ENCODE measurements at regions not wholly inside any gene's neighbourhood (a gene's known extent, or its start where the extent isn't known, plus 50 kb on each side); places are given as distances from the start of the nearest gene placed in this dataset.

GRCh38 chr12:84247931-84248330 lies 664.7 kb downstream of the SLC6A15 start:
- ChIA-PET CTCF (no interaction called here), POLR2A (no interaction called here)
- Histone ChIP-seq H3K4me1 (ENCODE audit: insufficient read depth, low read length) (no peaks in the 10 kb centered on the region), H3K9me3 (ENCODE audit: control insufficient read depth in 1 of 2, insufficient read depth in 1 of 2, low read length in 2 of 2) (peaks cover 0 to 4% of the 10 kb centered on the region in 2 experiments), H3K4me3 (ENCODE audit: low read length) (no peak overlapping the region), H3K27me3 (ENCODE audit: control insufficient read depth in 1 of 2, insufficient read depth in 2 of 2, low read length in 2 of 2) (no peaks in the 10 kb centered on the region), H3K36me3 (ENCODE audit: insufficient read depth, low read length) (no peaks in the 10 kb centered on the region), H3K27ac (ENCODE audit: low read depth in 1 of 2, low read length in 2 of 2) (no peak overlapping the region)
- ATAC-seq (ENCODE audit: poor library complexity) (no peak), DNase-seq (no peak)
- intact Hi-C loops (cut with DNase I, micrococcal nuclease): no loop called here
- H3K4me1 Mint-ChIP-seq (ENCODE audit: low read depth): no peaks in the 10 kb centered on the region
- no peak overlapping the region for H3K4me3 Mint-ChIP-seq
- H3K27me3 Mint-ChIP-seq: no peaks in the 10 kb centered on the region
- no peaks in the 10 kb centered on the region for H3K36me3 Mint-ChIP-seq (ENCODE audit: low read depth)
- peaks cover 7% of the 10 kb centered on the region for H3K9me3 Mint-ChIP-seq
- no peak for TF ChIP-seq CTCF (IDR thresholded peaks at IDR 0.05)
- no peak overlapping the region for H3K27ac Mint-ChIP-seq

- Histone ChIP-seq H3K4me3 (ENCODE audit: low read length) (no peak overlapping the region), H3K27ac (ENCODE audit: low read depth in 1 of 2, low read length in 2 of 2) (no peak overlapping the region), H3K36me3 (ENCODE audit: insufficient read depth, low read length) (no peaks in the 10 kb centered on the region), H3K27me3 (ENCODE audit: control insufficient read depth in 1 of 2, insufficient read depth in 2 of 2, low read length in 2 of 2) (no peaks in the 10 kb centered on the region), H3K4me1 (ENCODE audit: insufficient read depth, low read length) (no peaks in the 10 kb centered on the region), H3K9me3 (ENCODE audit: control insufficient read depth in 1 of 2, insufficient read depth in 1 of 2, low read length in 2 of 2) (peaks cover 0 to 4% of the 10 kb centered on the region in 2 experiments)
- H3K36me3 Mint-ChIP-seq (ENCODE audit: low read depth): no peaks in the 10 kb centered on the region
- no peak for DNase-seq
- H3K27ac Mint-ChIP-seq: no peak overlapping the region
- ChIA-PET POLR2A (no interaction called here), CTCF (no interaction called here)
- H3K4me3 Mint-ChIP-seq: no peak overlapping the region
- no peaks in the 10 kb centered on the region for H3K4me1 Mint-ChIP-seq (ENCODE audit: low read depth)
- H3K9me3 Mint-ChIP-seq: peaks cover 7% of the 10 kb centered on the region
- no peak for ATAC-seq (ENCODE audit: poor library complexity)
- TF ChIP-seq CTCF (IDR thresholded peaks at IDR 0.05): no peak
- intact Hi-C loops (cut with DNase I, micrococcal nuclease): no loop called here
- H3K27me3 Mint-ChIP-seq: no peaks in the 10 kb centered on the region
Observed at GRCh38 chr12:84243686-84244085, 668.9 kb downstream of the SLC6A15 start.

- DNase-seq (no peak), ATAC-seq (ENCODE audit: poor library complexity) (no peak)
- Mint-ChIP-seq H3K4me3 (no peak overlapping the region), H3K4me1 (ENCODE audit: low read depth) (no peaks in the 10 kb centered on the region), H3K27me3 (no peaks in the 10 kb centered on the region), H3K9me3 (peaks cover 2% of the 10 kb centered on the region), H3K27ac (no peak overlapping the region), H3K36me3 (ENCODE audit: low read depth) (no peaks in the 10 kb centered on the region)
- ChIA-PET POLR2A (no interaction called here), CTCF (no interaction called here)
- intact Hi-C loops (cut with DNase I, micrococcal nuclease): no loop called here
- Histone ChIP-seq H3K27ac (ENCODE audit: low read depth in 1 of 2, low read length in 2 of 2) (no peak overlapping the region), H3K9me3 (ENCODE audit: control insufficient read depth in 1 of 2, insufficient read depth in 1 of 2, low read length in 2 of 2) (peaks cover 2 to 4% of the 10 kb centered on the region in 2 experiments), H3K4me3 (ENCODE audit: low read length) (no peak overlapping the region), H3K36me3 (ENCODE audit: insufficient read depth, low read length) (no peaks in the 10 kb centered on the region), H3K27me3 (ENCODE audit: control insufficient read depth in 1 of 2, insufficient read depth in 2 of 2, low read length in 2 of 2) (no peaks in the 10 kb centered on the region), H3K4me1 (ENCODE audit: insufficient read depth, low read length) (no peaks in the 10 kb centered on the region)
- no peak for TF ChIP-seq CTCF (IDR thresholded peaks at IDR 0.05)
Observed at GRCh38 chr12:84222841-84223240, 689.8 kb downstream of the SLC6A15 start.

Data from CD4-positive, alpha-beta T cell (primary cell).